ENCODE measurements at regions not wholly inside any gene's neighbourhood (a gene's known extent, or its start where the extent isn't known, plus 50 kb on each side); places are given as distances from the start of the nearest gene placed in this dataset.

GRCh38 chr6:142500250-142500786 is 198.5 kb downstream of the ADGRG6 start:
- TF ChIP-seq CTCF (conservative IDR thresholded peaks at IDR 0.05): no peak
- Mint-ChIP-seq H3K36me3 (no peaks in the 10 kb centered on the region), H3K27ac (no peak overlapping the region), H3K4me3 (no peak overlapping the region), H3K9me3 (peaks cover 18% of the 10 kb centered on the region), H3K27me3 (peaks cover 17% of the 10 kb centered on the region), H3K4me1 (ENCODE audit: unreplicated experiment) (no peaks in the 10 kb centered on the region)
- DNase-seq (ENCODE audit: extremely low spot score, unreplicated experiment): no peak

GRCh38 chr6:142501795-142502194 is 200.0 kb downstream of the ADGRG6 start:
- Mint-ChIP-seq H3K4me3 (no peak overlapping the region), H3K9me3 (peaks cover 18% of the 10 kb centered on the region), H3K36me3 (no peaks in the 10 kb centered on the region), H3K4me1 (ENCODE audit: unreplicated experiment) (no peaks in the 10 kb centered on the region), H3K27ac (no peak overlapping the region), H3K27me3 (peaks cover 14% of the 10 kb centered on the region)
- no peak for DNase-seq (ENCODE audit: extremely low spot score, unreplicated experiment)
- TF ChIP-seq CTCF (conservative IDR thresholded peaks at IDR 0.05): no peak

GRCh38 chr6:142507065-142507464 is 205.3 kb downstream of the ADGRG6 start:
- Mint-ChIP-seq H3K4me3 (no peak overlapping the region), H3K27ac (no peak overlapping the region), H3K27me3 (peaks cover 18% of the 10 kb centered on the region), H3K4me1 (ENCODE audit: unreplicated experiment) (no peaks in the 10 kb centered on the region), H3K36me3 (no peaks in the 10 kb centered on the region), H3K9me3 (peaks cover 21% of the 10 kb centered on the region)
- no peak for DNase-seq (ENCODE audit: extremely low spot score, unreplicated experiment)
- TF ChIP-seq CTCF (conservative IDR thresholded peaks at IDR 0.05): no peak

- Mint-ChIP-seq H3K4me3 (no peak overlapping the region), H3K36me3 (no peaks in the 10 kb centered on the region), H3K27ac (no peak overlapping the region), H3K4me1 (ENCODE audit: unreplicated experiment) (no peaks in the 10 kb centered on the region), H3K9me3 (peaks cover 11% of the 10 kb centered on the region), H3K27me3 (peaks cover 18% of the 10 kb centered on the region)
- DNase-seq (ENCODE audit: extremely low spot score, unreplicated experiment): no peak
- no peak for TF ChIP-seq CTCF (conservative IDR thresholded peaks at IDR 0.05)
Observed at GRCh38 chr6:142510211-142510610, 208.4 kb downstream of the ADGRG6 start.

GRCh38 chr6:142518126-142518525 is 216.3 kb downstream of the ADGRG6 start:
- Mint-ChIP-seq H3K27ac (peak overlapping the region; percentile 64), H3K4me1 (ENCODE audit: unreplicated experiment) (no peaks in the 10 kb centered on the region), H3K36me3 (no peaks in the 10 kb centered on the region), H3K4me3 (peak overlapping the region; percentile 14), H3K9me3 (peaks cover 8% of the 10 kb centered on the region), H3K27me3 (no peaks in the 10 kb centered on the region)
- DNase-seq (ENCODE audit: extremely low spot score, unreplicated experiment): no peak
- TF ChIP-seq CTCF (conservative IDR thresholded peaks at IDR 0.05): no peak

- H3K4me1 Mint-ChIP-seq (ENCODE audit: unreplicated experiment): no peaks in the 10 kb centered on the region
- no peaks in the 10 kb centered on the region for H3K36me3 Mint-ChIP-seq
- H3K27ac Mint-ChIP-seq: no peak overlapping the region
- no peak for DNase-seq (ENCODE audit: extremely low spot score, unreplicated experiment)
- no peak for TF ChIP-seq CTCF (conservative IDR thresholded peaks at IDR 0.05)
- no peaks in the 10 kb centered on the region for H3K27me3 Mint-ChIP-seq
- no peak overlapping the region for H3K4me3 Mint-ChIP-seq
- H3K9me3 Mint-ChIP-seq: peaks cover 8% of the 10 kb centered on the region
Observed at GRCh38 chr6:142518761-142519160, 217.0 kb downstream of the ADGRG6 start.

All from type B pancreatic cell (in vitro differentiated cells).